ENCODE measurements at regions not wholly inside any gene's neighbourhood (a gene's known extent, or its start where the extent isn't known, plus 50 kb on each side); places are given as distances from the start of the nearest gene placed in this dataset.
"Not testable (repeated sequence)": the region's sequence is repeated elsewhere in the genome, so short reads cannot be mapped to it uniquely, and the experiment has no call there.

GRCh38 chr11:128151780-128152179 lies 435.6 kb downstream of the ETS1 start:
- DNase-seq = no peak

GRCh38 chr11:128151338-128151737 lies 436.0 kb downstream of the ETS1 start:
- DNase-seq = no peak

DNA sequence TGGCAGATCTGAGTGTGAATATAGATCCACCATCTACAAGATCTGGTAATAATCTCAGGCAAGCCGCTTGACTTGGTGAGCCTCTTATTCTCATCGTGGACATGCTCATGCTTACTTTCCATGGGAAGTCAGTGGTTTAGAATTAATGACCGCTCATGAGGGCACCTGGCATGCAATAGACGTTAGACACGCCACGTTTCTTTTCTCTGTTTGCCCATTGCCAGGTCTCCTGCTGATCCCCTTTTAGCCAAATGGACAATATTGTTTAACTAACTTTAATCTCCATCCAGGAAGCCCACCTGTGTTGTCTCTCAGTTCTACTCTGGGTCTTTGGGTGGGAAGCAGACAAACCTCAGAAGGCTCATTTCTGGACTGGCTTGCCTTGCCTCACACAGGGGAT lies 439.1 kb downstream of the ETS1 start:
- no peak for DNase-seq

GRCh38 chr11:128146926-128147605 lies 440.3 kb downstream of the ETS1 start:
- no peak for DNase-seq

DNA sequence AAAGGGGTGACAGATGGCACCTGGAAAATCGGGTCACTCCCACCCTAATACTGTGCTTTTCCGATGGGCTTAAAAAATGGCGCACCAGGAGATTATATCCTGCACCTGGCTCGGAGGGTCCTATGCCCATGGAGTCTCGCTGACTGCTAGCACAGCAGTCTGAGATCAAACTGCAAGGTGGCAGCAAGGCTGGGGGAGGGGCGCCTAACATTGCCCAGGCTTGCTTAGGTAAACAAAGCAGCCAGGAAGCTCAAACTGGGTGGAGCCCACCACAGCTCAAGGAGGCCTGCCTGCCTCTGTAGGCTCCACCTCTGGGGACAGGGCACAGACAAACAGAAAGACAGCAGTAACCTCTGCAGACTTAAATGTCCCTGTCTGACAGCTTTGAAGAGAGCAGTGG lies 447.1 kb downstream of the ETS1 start:
- not testable (repeated sequence) for DNase-seq

DNA sequence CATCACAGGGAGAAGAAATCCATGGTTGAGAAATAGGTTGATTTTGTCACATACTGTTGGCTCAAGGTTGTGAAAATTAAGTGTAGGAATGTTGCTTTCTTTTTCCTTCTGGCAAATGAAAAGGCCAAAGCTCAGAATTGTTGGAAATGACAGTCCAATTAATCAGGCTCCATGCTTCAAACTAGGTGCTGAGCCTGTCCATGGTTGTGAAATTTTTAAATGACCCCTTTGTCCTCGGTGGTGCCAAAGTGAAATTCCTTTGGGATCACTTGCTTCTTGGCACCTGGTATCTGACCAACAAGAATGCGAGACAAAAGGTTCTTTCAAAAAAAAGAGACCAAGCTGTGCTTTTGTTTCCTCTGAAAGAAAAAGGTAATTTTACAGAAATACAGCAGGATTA lies 451.9 kb downstream of the ETS1 start:
- DNase-seq = no peak

- no peak for DNase-seq
These were observed 453.9 kb downstream of the ETS1 start for GRCh38 chr11:128133501-128133900.

DNA sequence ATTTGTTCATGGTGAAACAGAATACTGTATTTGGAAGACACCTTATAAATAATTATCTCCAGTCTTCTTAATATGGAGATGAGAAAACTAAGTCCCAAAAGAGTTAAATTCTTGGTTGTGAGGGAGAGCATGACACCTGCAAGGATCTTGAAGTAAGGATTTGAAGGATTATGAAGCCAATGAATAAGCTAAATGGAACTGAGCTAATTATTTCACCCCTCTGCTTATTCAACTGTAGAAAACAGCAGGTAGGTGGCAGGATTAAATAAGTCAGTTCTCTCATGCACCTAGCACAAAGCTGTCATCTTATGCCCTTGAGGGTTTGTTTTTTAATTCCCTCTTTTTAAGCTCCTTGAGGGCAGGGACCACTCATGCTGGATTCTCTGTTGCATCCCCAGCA lies 457.3 kb downstream of the ETS1 start:
- no peak for DNase-seq

- no peak for DNase-seq
These were observed 461.6 kb downstream of the ETS1 start for GRCh38 chr11:128125723-128126122.

DNA sequence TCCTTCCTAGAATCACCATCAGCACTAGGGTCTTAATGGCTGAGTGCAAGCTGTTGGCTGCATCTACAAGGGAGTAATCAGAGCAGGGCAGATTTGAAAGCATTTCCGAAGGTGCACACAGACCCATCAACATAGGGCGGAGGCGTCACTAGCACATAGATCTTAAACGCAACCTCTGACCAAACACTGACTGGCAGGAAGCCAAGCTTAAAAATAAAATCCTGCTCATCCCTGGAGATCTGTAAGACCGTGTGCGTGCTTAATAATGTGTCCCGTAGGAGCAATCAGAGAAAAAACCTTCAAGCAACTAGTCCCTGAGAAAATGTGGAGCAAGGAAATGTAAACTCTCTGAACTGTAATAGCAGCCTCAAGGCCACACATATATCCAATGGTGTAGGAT lies 470.5 kb downstream of the ETS1 start:
- no peak for DNase-seq

DNA sequence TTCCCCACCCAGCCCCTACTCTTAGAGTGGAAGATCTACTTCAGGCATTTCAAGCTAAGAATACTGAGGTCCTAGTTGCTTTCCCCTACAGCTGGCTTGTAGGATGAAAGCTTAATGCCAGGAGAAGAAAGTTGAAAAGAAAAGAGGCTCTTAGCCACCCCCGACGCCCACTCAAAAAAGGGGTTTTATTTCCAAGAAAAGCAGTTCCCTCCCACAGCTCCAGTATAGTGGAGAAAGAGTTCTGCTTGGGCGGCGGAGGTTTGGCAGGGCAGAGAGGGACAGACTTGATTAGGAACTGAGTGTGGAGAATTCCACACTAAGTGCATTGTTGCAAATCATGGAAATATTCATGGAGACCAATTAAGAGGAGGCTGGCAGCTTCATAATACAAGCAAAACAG lies 470.9 kb downstream of the ETS1 start:
- no peak for DNase-seq

GRCh38 chr11:128105950-128106349 lies 481.4 kb downstream of the ETS1 start:
- DNase-seq = no peak

GRCh38 chr11:128105511-128105910 lies 481.8 kb downstream of the ETS1 start:
- no peak for DNase-seq

DNA sequence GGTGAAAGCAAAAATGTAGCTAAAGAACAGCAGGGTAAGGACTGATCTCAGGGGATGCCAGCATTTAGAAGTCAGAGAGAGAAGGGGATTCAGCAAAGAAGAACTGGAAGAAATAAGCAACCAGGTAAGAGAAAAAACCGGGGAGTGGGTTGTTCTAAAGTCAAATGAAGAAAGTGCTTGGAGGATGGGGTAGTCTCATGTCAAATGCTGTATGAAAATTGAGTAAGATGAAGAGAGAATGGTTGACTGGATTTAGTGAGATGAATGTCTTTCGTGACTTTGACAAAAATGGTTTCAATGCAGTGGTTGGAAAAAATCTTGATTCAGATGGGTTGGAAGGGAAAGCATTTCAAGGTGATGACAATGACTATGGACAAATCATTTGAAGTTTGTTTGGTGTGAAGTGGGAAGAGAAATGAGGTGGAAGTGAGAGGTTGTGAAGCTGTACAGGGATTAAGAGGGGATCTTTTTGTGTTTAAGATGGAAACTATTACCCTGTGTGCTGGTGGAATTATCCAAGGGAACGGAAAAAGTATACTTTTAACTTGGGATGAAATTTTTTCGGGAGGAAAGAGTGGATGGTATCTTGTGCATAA lies 484.0 kb downstream of the ETS1 start:
- no peak for DNase-seq

- DNase-seq = no peak
These were observed 488.6 kb downstream of the ETS1 start for GRCh38 chr11:128098781-128099180.

DNA sequence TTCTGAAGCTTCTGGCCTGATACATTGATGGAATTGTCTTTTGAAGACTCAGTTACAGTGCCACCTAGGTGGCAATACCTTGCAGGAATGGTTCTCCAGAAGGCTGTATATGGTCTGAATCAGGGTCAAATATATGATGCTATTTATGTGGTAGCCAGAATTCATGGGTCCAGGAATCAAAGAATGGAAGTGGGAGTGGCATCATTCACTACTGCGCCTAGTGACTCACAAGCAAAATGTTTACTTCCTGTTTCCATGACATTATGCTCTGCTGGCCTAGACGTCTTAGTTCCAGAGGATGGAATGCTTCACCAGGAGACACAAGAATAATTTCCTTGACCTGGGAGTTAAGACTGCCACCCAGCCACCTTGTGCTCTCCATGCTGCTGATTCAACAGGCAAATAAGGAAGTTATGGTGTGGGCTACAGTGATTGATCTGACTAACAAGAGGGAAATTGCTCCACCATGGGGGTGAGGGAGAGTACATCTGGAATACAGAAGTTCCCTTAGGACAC lies 491.8 kb downstream of the ETS1 start:
- DNase-seq = no peak

DNA sequence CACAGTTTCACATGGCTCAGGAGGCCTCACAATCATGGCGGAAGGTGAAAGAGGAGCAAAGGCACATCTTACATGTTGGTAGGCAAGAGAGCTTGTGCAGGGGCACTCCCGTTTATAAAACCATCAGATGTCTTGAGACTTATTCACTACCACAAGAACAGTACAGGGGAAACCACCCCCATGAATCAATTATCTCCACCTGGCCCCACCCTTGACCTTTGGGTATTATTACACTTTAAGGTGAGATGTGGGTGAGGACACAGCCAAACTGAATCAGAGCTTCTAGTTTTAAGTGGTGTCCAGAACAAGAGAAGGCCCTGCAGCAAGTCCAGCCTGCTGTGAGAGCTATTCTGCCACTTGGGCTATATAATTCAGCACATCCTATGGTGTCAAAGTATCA lies 493.7 kb downstream of the ETS1 start:
- no peak for DNase-seq

GRCh38 chr11:128089962-128090361 lies 497.4 kb downstream of the ETS1 start:
- DNase-seq = no peak

DNA sequence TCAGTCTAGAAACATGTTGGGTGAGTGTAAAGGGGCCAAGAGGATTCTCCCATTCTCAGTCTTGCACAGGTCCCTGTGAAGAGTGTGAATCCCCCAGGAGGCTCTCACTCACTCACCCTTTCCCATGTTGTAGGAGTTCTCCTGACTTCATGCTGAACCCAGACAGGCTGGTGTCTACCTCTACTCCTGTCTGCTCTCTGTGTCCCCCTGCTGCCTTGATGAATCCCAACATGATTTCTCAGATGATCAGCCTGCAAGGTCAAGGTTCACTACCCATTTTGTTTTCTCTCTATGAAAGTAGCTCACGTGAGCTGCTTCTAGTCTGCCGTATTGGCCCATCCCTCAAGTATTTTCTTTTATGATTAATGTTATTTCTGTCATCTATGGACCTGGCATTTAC lies 500.6 kb downstream of the ETS1 start:
- no peak for DNase-seq

GRCh38 chr11:128085276-128085675 lies 502.1 kb downstream of the ETS1 start:
- DNase-seq = no peak

DNA sequence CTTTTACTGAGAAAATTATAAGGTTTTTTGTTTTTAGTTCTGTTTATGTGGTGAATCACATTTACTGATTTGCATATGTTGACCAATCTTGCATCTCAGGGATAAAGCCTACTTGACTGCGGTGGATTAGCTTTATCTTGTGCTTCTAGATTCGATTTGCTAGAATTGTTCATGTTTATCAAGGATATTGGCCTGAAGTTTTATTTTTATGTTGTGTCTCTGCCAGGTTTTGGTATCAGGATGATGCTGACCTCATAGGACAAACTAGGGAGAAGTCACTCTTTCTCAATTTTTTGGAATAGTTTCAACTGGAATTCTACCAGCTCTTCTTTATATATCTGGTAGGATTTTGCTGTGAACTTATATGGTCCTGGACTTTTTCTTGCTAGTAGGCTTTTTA lies 504.8 kb downstream of the ETS1 start:
- DNase-seq = no peak

DNA sequence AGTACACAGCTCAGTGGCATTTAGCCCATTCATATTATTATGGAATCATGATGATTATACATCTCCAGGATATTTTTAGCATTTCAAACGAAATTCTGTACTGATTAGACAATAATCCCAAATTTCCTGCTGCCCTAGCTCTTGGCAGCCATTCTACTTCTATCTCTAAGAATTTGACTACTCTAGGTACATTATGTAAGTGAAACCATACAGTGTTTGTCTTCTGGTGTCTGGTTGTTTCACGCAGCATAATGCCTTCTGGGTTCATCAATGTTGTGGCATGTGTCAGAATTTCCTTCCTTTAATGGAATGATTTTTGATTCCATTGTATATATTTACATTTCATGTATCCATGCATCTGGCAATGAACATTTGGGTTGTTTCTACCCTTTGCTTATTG lies 517.7 kb downstream of the ETS1 start:
- DNase-seq = no peak

- DNase-seq = no peak
These were observed 519.6 kb downstream of the ETS1 start for GRCh38 chr11:128067780-128068179.

DNA sequence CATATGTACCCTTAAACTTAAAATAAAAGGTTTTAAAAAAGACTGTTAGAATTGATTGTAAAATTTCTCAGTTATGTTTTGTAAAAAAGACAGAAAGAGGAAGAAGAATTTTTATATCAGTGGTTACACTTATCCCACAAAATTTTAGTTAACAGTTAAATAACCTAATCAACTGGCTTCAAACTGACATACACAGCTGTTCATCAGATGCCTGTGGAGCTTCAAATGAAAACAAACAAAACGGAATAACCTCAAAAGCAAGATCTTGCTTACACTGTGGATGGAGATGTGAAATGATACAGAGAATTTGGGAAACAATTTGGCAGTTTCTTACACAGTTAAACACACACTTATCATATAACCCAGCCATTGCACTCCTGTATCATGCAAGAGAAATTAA lies 521.0 kb downstream of the ETS1 start:
- DNase-seq = no peak

GRCh38 chr11:128061281-128061871 lies 526.0 kb downstream of the ETS1 start:
- no peak for DNase-seq
